ENCODE measurements at regions not wholly inside any gene's neighbourhood (a gene's known extent, or its start where the extent isn't known, plus 50 kb on each side); places are given as distances from the start of the nearest gene placed in this dataset.
A peak's percentile ranks its signal among the peaks of the same experiment; 100 is the strongest.

DNA sequence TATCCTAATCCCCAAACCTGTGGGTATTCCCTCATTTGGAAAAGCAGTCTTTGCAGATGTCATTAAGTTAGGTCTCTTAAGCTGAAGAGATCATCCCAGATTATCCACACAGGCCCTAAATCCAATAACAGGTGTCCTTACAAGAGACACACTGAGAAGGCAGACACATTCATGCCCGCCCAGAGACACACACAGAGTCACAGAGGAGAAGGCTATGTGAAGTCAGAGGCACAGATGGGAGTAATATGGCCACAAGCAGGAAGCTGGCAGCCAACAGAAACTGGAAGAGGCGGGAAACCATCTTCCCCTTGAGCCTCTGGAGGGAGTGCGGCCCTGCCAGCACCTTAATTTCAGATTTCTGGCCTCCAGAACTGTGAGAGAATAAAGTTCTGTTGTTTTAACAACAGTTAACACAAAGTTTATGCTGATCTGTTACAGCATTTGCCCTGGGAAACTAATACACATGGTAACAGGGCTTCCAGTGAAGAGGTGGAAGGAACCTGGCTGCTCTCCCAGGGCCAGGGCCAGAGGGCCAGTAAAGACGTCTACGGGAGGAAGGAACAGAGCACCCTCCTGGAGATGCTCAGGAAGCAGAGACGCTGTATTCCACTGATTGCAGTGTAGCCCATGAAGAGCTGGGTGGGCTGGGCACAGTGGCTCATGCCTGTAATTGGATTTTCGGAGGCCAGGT, 217.5 kb downstream of the GLI2 start (continued):
- no peak for TF ChIP-seq NFYB (CRISPR knock-in tag; conservative IDR thresholded peaks at IDR 0.05; ENCODE audit: low read depth)

DNA sequence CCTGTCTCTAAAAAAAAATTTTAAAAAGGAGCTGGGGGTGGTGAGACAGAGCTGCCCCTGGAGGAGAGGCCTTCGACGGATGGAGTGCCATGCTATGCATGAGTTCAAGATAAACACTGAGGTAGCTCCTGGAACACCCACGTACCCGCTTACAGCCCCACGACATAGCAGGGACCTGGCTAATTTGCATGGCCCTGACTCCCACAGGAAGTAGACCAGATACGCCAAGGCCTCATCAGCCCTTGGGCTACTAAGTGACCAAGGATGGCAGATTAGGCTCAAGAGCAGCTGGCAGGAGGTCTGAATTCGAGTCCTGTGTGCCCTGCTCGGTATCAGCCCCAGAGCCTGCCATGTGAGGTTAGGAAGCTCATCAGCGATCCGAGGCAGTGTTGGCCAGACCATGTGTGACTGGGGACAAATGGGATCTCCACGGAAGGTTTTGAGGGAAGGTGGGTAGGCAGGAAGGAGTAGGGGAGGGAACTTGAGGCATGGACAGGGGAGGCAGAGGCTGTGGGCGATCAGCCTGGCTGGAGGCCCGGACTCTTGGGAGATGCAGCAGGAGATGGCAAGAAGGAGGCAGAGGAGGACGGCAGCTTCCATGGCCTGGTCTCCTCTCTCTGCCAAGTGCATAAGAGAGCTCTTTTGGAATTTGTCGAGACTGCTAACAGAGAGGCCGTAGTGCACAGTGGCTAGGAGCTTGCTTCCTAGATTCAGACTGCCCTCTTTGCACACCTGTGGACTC, 218.3 kb downstream of the GLI2 start:
- CTCF ChIA-PET = interaction anchor here (0.8 to 1.1 kb wide), 2 partner anchors 119 to 258 kb away, joined by 5 to 6 read pairs; no protein-coding TSS in a partner anchor

More for the DNA sequence above, 218.3 kb downstream of the GLI2 start:
- no peak overlapping the region for H3K4me3 Mint-ChIP-seq
- H3K27ac Mint-ChIP-seq = 0 out of 2 replicates have a peak overlapping the region, but pooled peaks have one; percentile 3
- H3K36me3 Mint-ChIP-seq = no peaks in the 10 kb centered on the region; the same call in 1 of the 2 replicates
- H3K4me1 Mint-ChIP-seq = no peaks in the 10 kb centered on the region
- ATAC-seq (no peak), DNase-seq (ENCODE audit: low spot score) (no peak)
- TF ChIP-seq PRRX2 (CRISPR knock-in tag; IDR thresholded peaks at IDR 0.05) (no peak), ELF4 (CRISPR knock-in tag; IDR thresholded peaks at IDR 0.05; ENCODE audit: low read depth) (no peak), NFYB (CRISPR knock-in tag; conservative IDR thresholded peaks at IDR 0.05; ENCODE audit: low read depth) (no peak), SP1 (CRISPR knock-in tag; conservative IDR thresholded peaks at IDR 0.05) (no peak), TEAD4 (CRISPR knock-in tag; IDR thresholded peaks at IDR 0.05) (no peak), ESRRA (CRISPR knock-in tag; IDR thresholded peaks at IDR 0.05; ENCODE audit: borderline replicate concordance) (no peak), GRHL2 (CRISPR knock-in tag; IDR thresholded peaks at IDR 0.05; ENCODE audit: insufficient replicate concordance, severe bottlenecking) (no peak), GTF2I (CRISPR knock-in tag; conservative IDR thresholded peaks at IDR 0.05) (no peak)
- TF ChIP-seq, protein P1, sequence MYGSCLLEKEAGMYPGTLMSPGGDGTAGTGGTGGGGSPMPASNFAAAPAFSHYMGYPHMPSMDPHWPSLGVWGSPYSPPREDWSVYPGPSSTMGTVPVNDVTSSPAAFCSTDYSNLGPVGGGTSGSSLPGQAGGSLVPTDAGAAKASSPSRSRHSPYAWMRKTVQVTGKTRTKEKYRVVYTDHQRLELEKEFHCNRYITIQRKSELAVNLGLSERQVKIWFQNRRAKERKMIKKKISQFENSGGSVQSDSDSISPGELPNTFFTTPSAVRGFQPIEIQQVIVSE (CRISPR knock-in tag; IDR thresholded peaks at IDR 0.05; ENCODE audit: borderline replicate concordance) = no peak
- TF ChIP-seq, protein P2, sequence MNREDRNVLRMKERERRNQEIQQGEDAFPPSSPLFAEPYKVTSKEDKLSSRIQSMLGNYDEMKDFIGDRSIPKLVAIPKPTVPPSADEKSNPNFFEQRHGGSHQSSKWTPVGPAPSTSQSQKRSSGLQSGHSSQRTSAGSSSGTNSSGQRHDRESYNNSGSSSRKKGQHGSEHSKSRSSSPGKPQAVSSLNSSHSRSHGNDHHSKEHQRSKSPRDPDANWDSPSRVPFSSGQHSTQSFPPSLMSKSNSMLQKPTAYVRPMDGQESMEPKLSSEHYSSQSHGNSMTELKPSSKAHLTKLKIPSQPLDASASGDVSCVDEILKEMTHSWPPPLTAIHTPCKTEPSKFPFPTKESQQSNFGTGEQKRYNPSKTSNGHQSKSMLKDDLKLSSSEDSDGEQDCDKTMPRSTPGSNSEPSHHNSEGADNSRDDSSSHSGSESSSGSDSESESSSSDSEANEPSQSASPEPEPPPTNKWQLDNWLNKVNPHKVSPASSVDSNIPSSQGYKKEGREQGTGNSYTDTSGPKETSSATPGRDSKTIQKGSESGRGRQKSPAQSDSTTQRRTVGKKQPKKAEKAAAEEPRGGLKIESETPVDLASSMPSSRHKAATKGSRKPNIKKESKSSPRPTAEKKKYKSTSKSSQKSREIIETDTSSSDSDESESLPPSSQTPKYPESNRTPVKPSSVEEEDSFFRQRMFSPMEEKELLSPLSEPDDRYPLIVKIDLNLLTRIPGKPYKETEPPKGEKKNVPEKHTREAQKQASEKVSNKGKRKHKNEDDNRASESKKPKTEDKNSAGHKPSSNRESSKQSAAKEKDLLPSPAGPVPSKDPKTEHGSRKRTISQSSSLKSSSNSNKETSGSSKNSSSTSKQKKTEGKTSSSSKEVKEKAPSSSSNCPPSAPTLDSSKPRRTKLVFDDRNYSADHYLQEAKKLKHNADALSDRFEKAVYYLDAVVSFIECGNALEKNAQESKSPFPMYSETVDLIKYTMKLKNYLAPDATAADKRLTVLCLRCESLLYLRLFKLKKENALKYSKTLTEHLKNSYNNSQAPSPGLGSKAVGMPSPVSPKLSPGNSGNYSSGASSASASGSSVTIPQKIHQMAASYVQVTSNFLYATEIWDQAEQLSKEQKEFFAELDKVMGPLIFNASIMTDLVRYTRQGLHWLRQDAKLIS (CRISPR knock-in tag; IDR thresholded peaks at IDR 0.05; ENCODE audit: borderline replicate concordance) = no peak
- TF ChIP-seq, protein P3, sequence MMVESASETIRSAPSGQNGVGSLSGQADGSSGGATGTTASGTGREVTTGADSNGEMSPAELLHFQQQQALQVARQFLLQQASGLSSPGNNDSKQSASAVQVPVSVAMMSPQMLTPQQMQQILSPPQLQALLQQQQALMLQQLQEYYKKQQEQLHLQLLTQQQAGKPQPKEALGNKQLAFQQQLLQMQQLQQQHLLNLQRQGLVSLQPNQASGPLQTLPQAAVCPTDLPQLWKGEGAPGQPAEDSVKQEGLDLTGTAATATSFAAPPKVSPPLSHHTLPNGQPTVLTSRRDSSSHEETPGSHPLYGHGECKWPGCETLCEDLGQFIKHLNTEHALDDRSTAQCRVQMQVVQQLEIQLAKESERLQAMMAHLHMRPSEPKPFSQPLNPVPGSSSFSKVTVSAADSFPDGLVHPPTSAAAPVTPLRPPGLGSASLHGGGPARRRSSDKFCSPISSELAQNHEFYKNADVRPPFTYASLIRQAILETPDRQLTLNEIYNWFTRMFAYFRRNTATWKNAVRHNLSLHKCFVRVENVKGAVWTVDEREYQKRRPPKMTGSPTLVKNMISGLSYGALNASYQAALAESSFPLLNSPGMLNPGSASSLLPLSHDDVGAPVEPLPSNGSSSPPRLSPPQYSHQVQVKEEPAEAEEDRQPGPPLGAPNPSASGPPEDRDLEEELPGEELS (CRISPR knock-in tag; IDR thresholded peaks at IDR 0.05) = no peak
- TF ChIP-seq, protein P4, sequence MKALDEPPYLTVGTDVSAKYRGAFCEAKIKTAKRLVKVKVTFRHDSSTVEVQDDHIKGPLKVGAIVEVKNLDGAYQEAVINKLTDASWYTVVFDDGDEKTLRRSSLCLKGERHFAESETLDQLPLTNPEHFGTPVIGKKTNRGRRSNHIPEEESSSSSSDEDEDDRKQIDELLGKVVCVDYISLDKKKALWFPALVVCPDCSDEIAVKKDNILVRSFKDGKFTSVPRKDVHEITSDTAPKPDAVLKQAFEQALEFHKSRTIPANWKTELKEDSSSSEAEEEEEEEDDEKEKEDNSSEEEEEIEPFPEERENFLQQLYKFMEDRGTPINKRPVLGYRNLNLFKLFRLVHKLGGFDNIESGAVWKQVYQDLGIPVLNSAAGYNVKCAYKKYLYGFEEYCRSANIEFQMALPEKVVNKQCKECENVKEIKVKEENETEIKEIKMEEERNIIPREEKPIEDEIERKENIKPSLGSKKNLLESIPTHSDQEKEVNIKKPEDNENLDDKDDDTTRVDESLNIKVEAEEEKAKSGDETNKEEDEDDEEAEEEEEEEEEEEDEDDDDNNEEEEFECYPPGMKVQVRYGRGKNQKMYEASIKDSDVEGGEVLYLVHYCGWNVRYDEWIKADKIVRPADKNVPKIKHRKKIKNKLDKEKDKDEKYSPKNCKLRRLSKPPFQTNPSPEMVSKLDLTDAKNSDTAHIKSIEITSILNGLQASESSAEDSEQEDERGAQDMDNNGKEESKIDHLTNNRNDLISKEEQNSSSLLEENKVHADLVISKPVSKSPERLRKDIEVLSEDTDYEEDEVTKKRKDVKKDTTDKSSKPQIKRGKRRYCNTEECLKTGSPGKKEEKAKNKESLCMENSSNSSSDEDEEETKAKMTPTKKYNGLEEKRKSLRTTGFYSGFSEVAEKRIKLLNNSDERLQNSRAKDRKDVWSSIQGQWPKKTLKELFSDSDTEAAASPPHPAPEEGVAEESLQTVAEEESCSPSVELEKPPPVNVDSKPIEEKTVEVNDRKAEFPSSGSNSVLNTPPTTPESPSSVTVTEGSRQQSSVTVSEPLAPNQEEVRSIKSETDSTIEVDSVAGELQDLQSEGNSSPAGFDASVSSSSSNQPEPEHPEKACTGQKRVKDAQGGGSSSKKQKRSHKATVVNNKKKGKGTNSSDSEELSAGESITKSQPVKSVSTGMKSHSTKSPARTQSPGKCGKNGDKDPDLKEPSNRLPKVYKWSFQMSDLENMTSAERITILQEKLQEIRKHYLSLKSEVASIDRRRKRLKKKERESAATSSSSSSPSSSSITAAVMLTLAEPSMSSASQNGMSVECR (CRISPR knock-in tag; IDR thresholded peaks at IDR 0.05; ENCODE audit: borderline replicate concordance) = no peak
- H3K9me3 Mint-ChIP-seq = no peaks in the 10 kb centered on the region
- H3K27me3 Mint-ChIP-seq (ENCODE audit: low read depth) = no peaks in the 10 kb centered on the region
- POLR2A ChIA-PET = interaction anchor here (0.9 kb wide), 1 partner anchor 121 kb away, joined by 3 read pairs; no protein-coding TSS in a partner anchor
